ENCODE measurements at regions not wholly inside any gene's neighbourhood (a gene's known extent, or its start where the extent isn't known, plus 50 kb on each side); places are given as distances from the start of the nearest gene placed in this dataset.

DNA sequence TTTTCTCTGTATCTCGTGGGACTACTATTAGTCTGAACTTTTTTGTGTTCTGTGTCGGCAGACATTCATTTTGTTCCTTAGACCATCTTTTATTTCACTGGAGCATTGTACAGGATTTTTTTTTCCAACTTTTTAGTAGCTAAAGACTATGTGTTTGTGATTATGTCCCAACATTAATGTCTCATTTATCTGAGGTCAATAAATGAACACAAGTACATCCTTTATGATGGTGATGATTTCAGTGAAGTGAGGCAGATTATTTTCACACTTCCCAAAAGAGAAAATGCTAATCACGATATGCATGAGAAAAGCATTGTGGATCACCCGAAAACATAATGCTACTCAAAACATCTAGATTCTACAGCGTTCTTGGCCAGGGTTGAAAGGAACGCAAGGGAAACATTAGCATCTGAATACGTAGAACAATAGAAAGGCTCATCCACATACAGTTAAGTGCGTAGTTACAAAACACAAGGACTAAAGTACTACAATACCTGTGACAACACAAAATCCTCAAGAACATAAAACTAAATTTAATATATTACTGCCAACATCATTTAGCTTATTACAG, 981.7 kb upstream of the NCAM2 start:
- H3K36me3 ChIP-seq (ENCODE audit: control insufficient read depth in 2 of 3, insufficient read depth in 3 of 3, low read length in 3 of 3): no peaks in the 10 kb centered on the region
- no peak overlapping the region for H3K27ac Mint-ChIP-seq
- H3K9me3 ChIP-seq (ENCODE audit: control insufficient read depth in 2 of 3, low read length in 3 of 3): no peaks in the 10 kb centered on the region
- no peaks in the 10 kb centered on the region for H3K27me3 Mint-ChIP-seq
- no peaks in the 10 kb centered on the region for H3K4me1 Mint-ChIP-seq
- ChIA-PET CTCF (no interaction called here), POLR2A (no interaction called here)
- DNase-seq (no peak), ATAC-seq (no peak)
- H3K4me3 Mint-ChIP-seq: no peak overlapping the region
- H3K36me3 Mint-ChIP-seq: no peaks in the 10 kb centered on the region
- no peak overlapping the region for H3K4me3 ChIP-seq (ENCODE audit: low read length)
- peaks cover 0 to 17% (median 6%) of the 10 kb centered on the region in 11 donors for H3K9me3 Mint-ChIP-seq
- no peaks in the 10 kb centered on the region for H3K27me3 ChIP-seq (ENCODE audit: control insufficient read depth in 2 of 2, insufficient read depth in 2 of 2, low read length in 2 of 2)
- intact Hi-C loops (cut with micrococcal nuclease): no loop called here
- H3K4me1 ChIP-seq (ENCODE audit: control insufficient read depth in 2 of 2, insufficient read depth in 2 of 2, low read length in 2 of 2): no peaks in the 10 kb centered on the region
- H3K27ac ChIP-seq (ENCODE audit: low read depth, low read length): no peak overlapping the region

- Histone ChIP-seq H3K36me3 (ENCODE audit: control insufficient read depth in 2 of 3, insufficient read depth in 3 of 3, low read length in 3 of 3) (no peaks in the 10 kb centered on the region), H3K9me3 (ENCODE audit: control insufficient read depth in 2 of 3, low read length in 3 of 3) (no peaks in the 10 kb centered on the region), H3K4me1 (ENCODE audit: control insufficient read depth in 2 of 2, insufficient read depth in 2 of 2, low read length in 2 of 2) (no peaks in the 10 kb centered on the region), H3K27ac (ENCODE audit: low read depth, low read length) (no peak overlapping the region), H3K27me3 (ENCODE audit: control insufficient read depth in 2 of 2, insufficient read depth in 2 of 2, low read length in 2 of 2) (no peaks in the 10 kb centered on the region), H3K4me3 (ENCODE audit: low read length) (no peak overlapping the region)
- Mint-ChIP-seq H3K4me3 (no peak overlapping the region), H3K36me3 (no peaks in the 10 kb centered on the region), H3K9me3 (peaks cover 0 to 19% (median 6%) of the 10 kb centered on the region in 11 donors), H3K4me1 (no peaks in the 10 kb centered on the region), H3K27me3 (no peaks in the 10 kb centered on the region), H3K27ac (no peak overlapping the region)
- no peak for DNase-seq
- ATAC-seq: no peak
- intact Hi-C loops (cut with micrococcal nuclease): no loop called here
- ChIA-PET CTCF (no interaction called here), POLR2A (no interaction called here)
These were observed 978.2 kb upstream of the NCAM2 start for GRCh38 chr21:20020026-20020425.

GRCh38 chr21:20023193-20023592, 975.0 kb upstream of the NCAM2 start:
- no peaks in the 10 kb centered on the region for H3K27me3 Mint-ChIP-seq
- H3K4me1 Mint-ChIP-seq: no peaks in the 10 kb centered on the region
- H3K9me3 Mint-ChIP-seq: peaks cover 0 to 16% (median 6%) of the 10 kb centered on the region in 11 donors
- Histone ChIP-seq H3K36me3 (ENCODE audit: control insufficient read depth in 2 of 3, insufficient read depth in 3 of 3, low read length in 3 of 3) (no peaks in the 10 kb centered on the region), H3K27me3 (ENCODE audit: control insufficient read depth in 2 of 2, insufficient read depth in 2 of 2, low read length in 2 of 2) (no peaks in the 10 kb centered on the region), H3K4me1 (ENCODE audit: control insufficient read depth in 2 of 2, insufficient read depth in 2 of 2, low read length in 2 of 2) (no peaks in the 10 kb centered on the region), H3K4me3 (ENCODE audit: low read length) (no peak overlapping the region), H3K9me3 (ENCODE audit: control insufficient read depth in 2 of 3, low read length in 3 of 3) (no peaks in the 10 kb centered on the region), H3K27ac (ENCODE audit: low read depth, low read length) (no peak overlapping the region)
- no peak overlapping the region for H3K27ac Mint-ChIP-seq
- ChIA-PET POLR2A (no interaction called here), CTCF (no interaction called here)
- no peak for DNase-seq
- no peak overlapping the region for H3K4me3 Mint-ChIP-seq
- H3K36me3 Mint-ChIP-seq: no peaks in the 10 kb centered on the region
- intact Hi-C loops (cut with micrococcal nuclease): no loop called here
- ATAC-seq: no peak

- ATAC-seq (no peak), DNase-seq (no peak)
- H3K36me3 ChIP-seq (ENCODE audit: control insufficient read depth in 2 of 3, insufficient read depth in 3 of 3, low read length in 3 of 3): no peaks in the 10 kb centered on the region
- Mint-ChIP-seq H3K4me1 (no peaks in the 10 kb centered on the region), H3K27me3 (no peaks in the 10 kb centered on the region), H3K36me3 (no peaks in the 10 kb centered on the region), H3K9me3 (peaks cover 0 to 20% (median 4%) of the 10 kb centered on the region in 11 donors), H3K27ac (no peak overlapping the region), H3K4me3 (no peak overlapping the region)
- no peak overlapping the region for H3K4me3 ChIP-seq (ENCODE audit: low read length)
- POLR2A ChIA-PET: no interaction called here
- H3K9me3 ChIP-seq (ENCODE audit: control insufficient read depth in 2 of 3, low read length in 3 of 3): no peaks in the 10 kb centered on the region
- CTCF ChIA-PET: no interaction called here
- H3K4me1 ChIP-seq (ENCODE audit: control insufficient read depth in 2 of 2, insufficient read depth in 2 of 2, low read length in 2 of 2): no peaks in the 10 kb centered on the region
- no peak overlapping the region for H3K27ac ChIP-seq (ENCODE audit: low read depth, low read length)
- H3K27me3 ChIP-seq (ENCODE audit: control insufficient read depth in 2 of 2, insufficient read depth in 2 of 2, low read length in 2 of 2): no peaks in the 10 kb centered on the region
- intact Hi-C loops (cut with micrococcal nuclease): no loop called here
These were observed 973.5 kb upstream of the NCAM2 start for GRCh38 chr21:20024741-20025140.

- Histone ChIP-seq H3K36me3 (ENCODE audit: control insufficient read depth in 2 of 3, insufficient read depth in 3 of 3, low read length in 3 of 3) (no peaks in the 10 kb centered on the region), H3K4me3 (ENCODE audit: low read length) (no peak overlapping the region), H3K27ac (ENCODE audit: low read depth, low read length) (no peak overlapping the region), H3K27me3 (ENCODE audit: control insufficient read depth in 2 of 2, insufficient read depth in 2 of 2, low read length in 2 of 2) (no peaks in the 10 kb centered on the region), H3K9me3 (ENCODE audit: control insufficient read depth in 2 of 3, low read length in 3 of 3) (no peaks in the 10 kb centered on the region), H3K4me1 (ENCODE audit: control insufficient read depth in 2 of 2, insufficient read depth in 2 of 2, low read length in 2 of 2) (no peaks in the 10 kb centered on the region)
- H3K4me1 Mint-ChIP-seq: no peaks in the 10 kb centered on the region
- ChIA-PET POLR2A (no interaction called here), CTCF (no interaction called here)
- no peak overlapping the region for H3K4me3 Mint-ChIP-seq
- DNase-seq: no peak
- ATAC-seq: no peak
- peaks cover 0 to 16% (median 3%) of the 10 kb centered on the region in 11 donors for H3K9me3 Mint-ChIP-seq
- intact Hi-C loops (cut with micrococcal nuclease): no loop called here
- no peaks in the 10 kb centered on the region for H3K36me3 Mint-ChIP-seq
- H3K27ac Mint-ChIP-seq: no peak overlapping the region
- no peaks in the 10 kb centered on the region for H3K27me3 Mint-ChIP-seq
These were observed 971.7 kb upstream of the NCAM2 start for GRCh38 chr21:20026543-20026942.

DNA sequence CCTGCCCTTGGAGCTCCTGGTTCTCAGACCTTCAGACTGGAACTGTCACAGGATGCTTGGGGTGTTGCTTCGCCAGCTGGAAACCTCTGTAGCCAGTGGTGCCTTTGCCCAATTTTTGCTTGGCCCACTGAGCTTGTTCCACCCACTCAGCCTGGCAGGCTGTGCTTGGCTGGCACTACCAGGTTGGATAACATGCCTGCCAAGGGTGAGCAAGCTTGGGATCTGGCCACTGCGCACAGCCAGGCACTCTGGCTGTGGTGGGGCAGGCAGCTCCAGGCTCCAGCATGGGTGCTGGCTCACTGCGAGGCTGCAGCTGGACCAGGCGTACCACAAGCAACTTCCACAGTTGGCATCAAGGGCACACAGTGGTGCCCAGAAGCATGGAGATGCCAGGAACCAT, 967.8 kb upstream of the NCAM2 start:
- H3K9me3 ChIP-seq (ENCODE audit: control insufficient read depth in 2 of 3, low read length in 3 of 3): no peaks in the 10 kb centered on the region
- Mint-ChIP-seq H3K27me3 (no peaks in the 10 kb centered on the region), H3K27ac (no peak overlapping the region), H3K9me3 (peaks cover 0 to 16% (median 3%) of the 10 kb centered on the region in 11 donors), H3K4me1 (no peaks in the 10 kb centered on the region), H3K4me3 (no peak overlapping the region), H3K36me3 (no peaks in the 10 kb centered on the region)
- H3K27ac ChIP-seq (ENCODE audit: low read depth, low read length): no peak overlapping the region
- CTCF ChIA-PET: no interaction called here
- H3K27me3 ChIP-seq (ENCODE audit: control insufficient read depth in 2 of 2, insufficient read depth in 2 of 2, low read length in 2 of 2): no peaks in the 10 kb centered on the region
- H3K4me1 ChIP-seq (ENCODE audit: control insufficient read depth in 2 of 2, insufficient read depth in 2 of 2, low read length in 2 of 2): no peaks in the 10 kb centered on the region
- DNase-seq (no peak), ATAC-seq (no peak)
- no peaks in the 10 kb centered on the region for H3K36me3 ChIP-seq (ENCODE audit: control insufficient read depth in 2 of 3, insufficient read depth in 3 of 3, low read length in 3 of 3)
- intact Hi-C loops (cut with micrococcal nuclease): no loop called here
- H3K4me3 ChIP-seq (ENCODE audit: low read length): no peak overlapping the region
- POLR2A ChIA-PET: no interaction called here

DNA sequence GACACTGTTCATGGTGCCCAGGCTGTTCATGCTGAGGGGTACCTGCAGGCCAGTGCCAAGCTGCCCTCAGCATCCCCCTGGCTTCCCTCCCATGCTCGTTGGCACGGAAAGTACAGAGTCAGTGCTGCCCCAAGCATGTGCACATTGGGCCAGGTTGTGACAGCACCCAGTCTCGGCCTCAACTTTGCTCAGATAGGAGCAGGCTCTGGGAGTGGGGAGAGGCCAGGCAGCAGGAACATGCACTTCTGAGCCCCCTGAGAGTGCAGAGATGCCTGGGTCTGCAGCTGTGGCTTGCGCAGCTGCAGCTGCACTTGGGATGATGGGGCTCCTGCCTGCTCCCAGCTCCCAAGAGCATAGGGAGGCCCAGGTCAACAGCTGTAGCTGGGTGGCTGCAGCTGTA, 966.4 kb upstream of the NCAM2 start:
- no peaks in the 10 kb centered on the region for H3K4me1 Mint-ChIP-seq
- peaks cover 0 to 15% (median 3%) of the 10 kb centered on the region in 11 donors for H3K9me3 Mint-ChIP-seq
- DNase-seq: no peak
- CTCF ChIA-PET: no interaction called here
- Histone ChIP-seq H3K9me3 (ENCODE audit: control insufficient read depth in 2 of 3, low read length in 3 of 3) (no peaks in the 10 kb centered on the region), H3K4me1 (ENCODE audit: control insufficient read depth in 2 of 2, insufficient read depth in 2 of 2, low read length in 2 of 2) (no peaks in the 10 kb centered on the region), H3K4me3 (ENCODE audit: low read length) (no peak overlapping the region), H3K36me3 (ENCODE audit: control insufficient read depth in 2 of 3, insufficient read depth in 3 of 3, low read length in 3 of 3) (no peaks in the 10 kb centered on the region), H3K27me3 (ENCODE audit: control insufficient read depth in 2 of 2, insufficient read depth in 2 of 2, low read length in 2 of 2) (no peaks in the 10 kb centered on the region), H3K27ac (ENCODE audit: low read depth, low read length) (no peak overlapping the region)
- no peak overlapping the region for H3K27ac Mint-ChIP-seq
- intact Hi-C loops (cut with micrococcal nuclease): no loop called here
- H3K36me3 Mint-ChIP-seq: no peaks in the 10 kb centered on the region
- no peak for ATAC-seq
- H3K27me3 Mint-ChIP-seq: no peaks in the 10 kb centered on the region
- no peak overlapping the region for H3K4me3 Mint-ChIP-seq
- POLR2A ChIA-PET: no interaction called here
